SU-DHL-6 (cell line): ENCODE measurements at regions not wholly inside any gene's neighbourhood (a gene's known extent, or its start where the extent isn't known, plus 50 kb on each side); places are given as distances from the start of the nearest gene placed in this dataset.

Experiments used
- H2AFZ ChIP-seq: fragments of 200-600 bp; sonication (generic); 2 replicates; pipeline ENCODE4 v1.6.1; 2014; ENCODE audit warnings: low read depth, mild to moderate bottlenecking, moderate library complexity, mixed read lengths, antibody characterized with exemption, low read length; ENCODE audit not compliant: severe bottlenecking
- H3F3A ChIP-seq: fragments of 200-600 bp; shearing (Covaris generic); 2 replicates; pipeline ENCODE4 v1.6.0; 2016; ENCODE audit warnings: antibody characterized with exemption, mild to moderate bottlenecking; ENCODE audit not compliant: insufficient read depth
- H3K27ac ChIP-seq: fragments of 200-600 bp; sonication (generic); 2 replicates; pipeline ENCODE4 v1.5.1; 2016; ENCODE audit warnings: low read depth, mild to moderate bottlenecking, low read length, moderate library complexity, mixed read lengths
- H3K27me3 ChIP-seq: fragments of 200-600 bp; sonication (generic), shearing (Covaris generic); 2 replicates; pipeline ENCODE4 v1.6.0; 2014; ENCODE audit warnings: mild to moderate bottlenecking, low read length
- H3K36me3 ChIP-seq: fragments of 200-600 bp; sonication (generic); 2 replicates; pipeline ENCODE4 v1.6.1; 2014; ENCODE audit warnings: mild to moderate bottlenecking, low read length, mixed read lengths
- H3K4me2 ChIP-seq: fragments of 300-600, 200-600 bp; shearing (Covaris generic), sonication (generic); 2 replicates; pipeline ENCODE4 v1.6.0; 2014; ENCODE audit warnings: low read length, low read depth, mild to moderate bottlenecking; ENCODE audit not compliant: poor library complexity, severe bottlenecking
- H3K4me3 ChIP-seq: fragments of 200-600 bp; sonication (generic); 2 replicates; pipeline ENCODE4 v1.5.1; 2014; ENCODE audit warnings: antibody characterized with exemption, low read length, mild to moderate bottlenecking, mixed read lengths; ENCODE audit not compliant: insufficient read depth, poor library complexity, severe bottlenecking
- H3K79me2 ChIP-seq: fragments of 200-600 bp; sonication (generic); 2 replicates; pipeline ENCODE4 v1.6.1; 2014; ENCODE audit warnings: mild to moderate bottlenecking, low read length, moderate library complexity; ENCODE audit not compliant: insufficient read depth
- H3K9ac ChIP-seq: fragments of 200-600 bp; sonication (generic); 2 replicates; pipeline ENCODE4 v1.7.0; 2014; ENCODE audit warnings: mild to moderate bottlenecking, low read length
- H3K9me2 ChIP-seq: fragments of 200-600 bp; sonication (generic); replicated peaks from 2 replicates; pipeline ENCODE4 v1.6.1; 2014; ENCODE audit warnings: low read length; ENCODE audit not compliant: insufficient read depth
- H3K9me3 ChIP-seq: fragments of 200-600 bp; sonication (generic); 2 replicates; pipeline ENCODE4 v1.6.1; 2014; ENCODE audit warnings: low read length, mixed read lengths; ENCODE audit not compliant: insufficient read depth
- H4K20me1 ChIP-seq: fragments of 200-600 bp; sonication (generic); 2 replicates; pipeline ENCODE4 v1.6.1; 2014; ENCODE audit warnings: low read depth, mild to moderate bottlenecking, antibody characterized with exemption, low read length, moderate library complexity, mixed read lengths
- CTCF ChIP-seq: fragments of 200-600 bp; sonication (generic); IDR thresholded peaks from one replicate; pipeline ENCODE4 v1.5.1; 2017; ENCODE audit warnings: antibody characterized with exemption, mild to moderate bottlenecking, low read length, moderate library complexity; ENCODE audit not compliant: insufficient read depth, poor library complexity, severe bottlenecking
- EZH2phosphoT487 ChIP-seq: fragments of 200-600 bp; sonication (generic), shearing (Covaris generic); conservative IDR thresholded peaks from 2 replicates; pipeline ENCODE4 v1.6.1; 2018; ENCODE audit warnings: mild to moderate bottlenecking, antibody characterized with exemption, low read length, moderate library complexity, mixed read lengths

GRCh38 chr1:244112636-244113035, 61.6 kb downstream of the ZBTB18 start:
- TF ChIP-seq CTCF (no peak), EZH2phosphoT487 (no peak)

GRCh38 chr1:244113532-244114320, 62.6 kb downstream of the ZBTB18 start:
- Histone ChIP-seq H3K27me3 (no peaks in the 10 kb centered on the region; the same call in 1 of the 2 replicates), H3F3A (no peaks in the 10 kb centered on the region), H3K9me2 (no peaks in the 10 kb centered on the region), H3K4me2 (no peak overlapping the region), H3K36me3 (no peaks in the 10 kb centered on the region), H4K20me1 (no peaks in the 10 kb centered on the region), H3K27ac (no peak overlapping the region), H3K79me2 (no peaks in the 10 kb centered on the region), H2AFZ (no peak overlapping the region), H3K9me3 (no peaks in the 10 kb centered on the region), H3K9ac (no peak overlapping the region), H3K4me3 (no peak overlapping the region)
- TF ChIP-seq EZH2phosphoT487 (no peak), CTCF (no peak)

More at GRCh38 chr1:244112636-244113035, 61.6 kb downstream of the ZBTB18 start:
- Histone ChIP-seq H4K20me1 (no peaks in the 10 kb centered on the region), H3K27me3 (no peaks in the 10 kb centered on the region; the same call in 1 of the 2 replicates), H3K9ac (no peak overlapping the region), H2AFZ (no peak overlapping the region), H3K36me3 (no peaks in the 10 kb centered on the region), H3K27ac (no peak overlapping the region), H3K79me2 (no peaks in the 10 kb centered on the region), H3F3A (no peaks in the 10 kb centered on the region), H3K9me2 (no peaks in the 10 kb centered on the region), H3K4me2 (no peak overlapping the region), H3K4me3 (no peak overlapping the region), H3K9me3 (no peaks in the 10 kb centered on the region)

GRCh38 chr1:244114892-244115291, 63.8 kb downstream of the ZBTB18 start:
- H3K9ac ChIP-seq = no peak overlapping the region
- TF ChIP-seq CTCF (no peak), EZH2phosphoT487 (no peak)
- H3F3A ChIP-seq = no peaks in the 10 kb centered on the region

More at GRCh38 chr1:244114892-244115291, 63.8 kb downstream of the ZBTB18 start:
- H3K4me2 ChIP-seq = no peak overlapping the region
- H3K27ac ChIP-seq = no peak overlapping the region
- H3K79me2 ChIP-seq = no peaks in the 10 kb centered on the region
- no peaks in the 10 kb centered on the region; the same call in 1 of the 2 replicates for H3K27me3 ChIP-seq
- H2AFZ ChIP-seq = no peak overlapping the region
- H4K20me1 ChIP-seq = no peaks in the 10 kb centered on the region
- no peaks in the 10 kb centered on the region for H3K36me3 ChIP-seq
- no peaks in the 10 kb centered on the region for H3K9me3 ChIP-seq
- H3K9me2 ChIP-seq = no peaks in the 10 kb centered on the region
- H3K4me3 ChIP-seq = no peak overlapping the region
